Endothelial cell of umbilical vein (primary cell): ENCODE measurements at regions not wholly inside any gene's neighbourhood (a gene's known extent, or its start where the extent isn't known, plus 50 kb on each side); places are given as distances from the start of the nearest gene placed in this dataset.

ENCODE experiments used
- BruUV-seq: library from RNA; stranded (reverse); fragments of 400-500 nt; replicated peaks from 2 replicates; lab custom pipeline; 2021; lab: Mats Ljungman, UMichigan
- CTCF ChIA-PET: fragments of 300-600, 350-600 bp; sonication (Branson Sonifier 250); formaldehyde crosslinking; loops from one replicate; lab custom pipeline; 2021; ENCODE audit warnings: antibody characterized with exemption, inconsistent platforms; lab: Charles Lee
- POLR2A ChIA-PET: fragments of 300-600, 350-600 bp; sonication (Branson Sonifier 250); formaldehyde crosslinking; loops from one replicate; lab custom pipeline; 2021; ENCODE audit warnings: antibody characterized with exemption, inconsistent platforms; lab: Charles Lee
- DNase-seq: peaks from one replicate; pipeline ENCODE4 v3.0.0-alpha.2; 2011; ENCODE audit warnings: low read depth, low spot score
- FAIRE-seq: peaks from 2 replicates; lab custom pipeline; 2011; peaks lifted over from hg19 to GRCh38; lab: Jason Lieb, UNC
- H2AFZ ChIP-seq: 2 replicates; pipeline ENCODE4 v1.6.0; 2012; ENCODE audit warnings: low read depth, low read length, control low read depth, inconsistent platforms
- H3K27ac ChIP-seq: 2 replicates; pipeline ENCODE4 v1.5.1; 2011; ENCODE audit warnings: low read depth, mild to moderate bottlenecking, control low read depth, low read length, moderate library complexity; ENCODE audit not compliant: insufficient read depth
- H3K27me3 ChIP-seq, 2 experiments: 2 replicates each; pipeline versions ENCODE4 v1.6.0 to v1.6.1; 2011; ENCODE audit warnings: low read length in 2 of 2, mixed read lengths in 1 of 2; ENCODE audit not compliant: control insufficient read depth in 2 of 2, insufficient read depth in 2 of 2
- H3K36me3 ChIP-seq, 2 experiments: 2 replicates in 1 of 2; 3 replicates in 1 of 2; pipeline ENCODE4 v1.5.1; 2011; ENCODE audit warnings: low read length in 2 of 2, mild to moderate bottlenecking in 1 of 2, moderate library complexity in 1 of 2; ENCODE audit not compliant: control insufficient read depth in 2 of 2, insufficient read depth in 2 of 2; ENCODE audit errors: extremely low read depth in 1 of 2
- H3K4me1 ChIP-seq: 3 replicates; pipeline ENCODE4 v1.5.1; 2011; ENCODE audit warnings: mild to moderate bottlenecking, low read length; ENCODE audit not compliant: control insufficient read depth, insufficient read depth; ENCODE audit errors: extremely low read depth
- H3K4me2 ChIP-seq: 2 replicates; pipeline ENCODE4 v1.6.1; 2011; ENCODE audit warnings: low read length, control low read depth, mixed read lengths; ENCODE audit not compliant: insufficient read depth
- H3K4me3 ChIP-seq, 3 experiments: fragments of 200-600 bp in 1 of 3; sonication (generic), shearing (Covaris generic) in 1 of 3; replicated peaks in 1 of 3; 2 replicates each; pipeline ENCODE4 v1.5.1; 2011 to 2016; ENCODE audit warnings: control low read depth in 3 of 3, low read length in 3 of 3, mild to moderate bottlenecking in 2 of 3, inconsistent platforms in 1 of 3, low read depth in 1 of 3, moderate library complexity in 1 of 3; ENCODE audit not compliant: insufficient read depth in 1 of 3
- H3K79me2 ChIP-seq: 2 replicates; pipeline ENCODE4 v1.6.0; 2012; ENCODE audit warnings: low read length, inconsistent platforms; ENCODE audit not compliant: control insufficient read depth, insufficient read depth
- H3K9ac ChIP-seq: replicated peaks from 2 replicates; pipeline ENCODE3; 2011; ENCODE audit warnings: low read length, control low read depth; ENCODE audit not compliant: insufficient read depth; ENCODE audit errors: extremely low read depth
- H3K9me1 ChIP-seq: replicated peaks from 3 replicates; pipeline ENCODE4 v1.6.0; 2011; ENCODE audit warnings: mild to moderate bottlenecking, low read length; ENCODE audit not compliant: control insufficient read depth, insufficient read depth; ENCODE audit errors: extremely low read depth
- H3K9me3 ChIP-seq: replicated peaks from 2 replicates; pipeline ENCODE4 v1.5.1; 2012; ENCODE audit warnings: low read length, inconsistent platforms; ENCODE audit not compliant: control insufficient read depth, insufficient read depth
- H4K20me1 ChIP-seq: replicated peaks from 2 replicates; pipeline ENCODE3; 2011; ENCODE audit warnings: mild to moderate bottlenecking, low read length; ENCODE audit not compliant: control insufficient read depth, insufficient read depth; ENCODE audit errors: extremely low read depth
- EZH2 ChIP-seq: IDR thresholded peaks from 2 replicates; pipeline ENCODE4 v1.6.1; 2012; ENCODE audit warnings: borderline replicate concordance, low read depth, mild to moderate bottlenecking, moderate library complexity, low read length, inconsistent platforms; ENCODE audit not compliant: severe bottlenecking
- FOS ChIP-seq: IDR thresholded peaks from 2 replicates; pipeline ENCODE4 v1.6.1; 2011; ENCODE audit warnings: mild to moderate bottlenecking, low read length, moderate library complexity, borderline replicate concordance; ENCODE audit not compliant: insufficient read depth
- GATA2 ChIP-seq: IDR thresholded peaks from 2 replicates; pipeline ENCODE4 v1.7.0; 2011; ENCODE audit warnings: low read depth, mild to moderate bottlenecking, moderate library complexity, mixed read lengths, low read length; ENCODE audit not compliant: insufficient read length, insufficient read depth
- JUN ChIP-seq: IDR thresholded peaks from 2 replicates; pipeline ENCODE4 v1.6.1; 2011; ENCODE audit warnings: borderline replicate concordance, low read depth; ENCODE audit not compliant: insufficient read length, insufficient read depth
- MAX ChIP-seq: IDR thresholded peaks from 2 replicates; pipeline ENCODE4 v1.6.1; 2011; ENCODE audit not compliant: insufficient read depth, insufficient read length
- MYC ChIP-seq: IDR thresholded peaks from one replicate; pipeline ENCODE4 v1.6.1; 2011; ENCODE audit warnings: mild to moderate bottlenecking, low read depth, low read length
- POLR2A ChIP-seq: IDR thresholded peaks from 2 replicates; pipeline ENCODE4 v1.6.1; 2012; ENCODE audit warnings: low read depth, mild to moderate bottlenecking, control low read depth, low read length
- POLR2AphosphoS5 ChIP-seq: IDR thresholded peaks from 2 replicates; pipeline ENCODE4 v1.6.1; 2012; ENCODE audit warnings: low read depth, mild to moderate bottlenecking, control low read depth, low read length, moderate library complexity; ENCODE audit not compliant: insufficient read depth
- dilution Hi-C: fragments of 300-500 bp; cut with MboI; formaldehyde crosslinking; loops from one replicate; pipeline ENCODE4 v1.15.0; 2019; ENCODE audit warnings: low sequenced_read_pairs; ENCODE audit not compliant: extremely low pct_ligation_motif_present
- intact Hi-C: fragments of 100-400 bp; cut with micrococcal nuclease; formaldehyde crosslinking; loops from one replicate; pipeline ENCODE4 v1.10.0; 2022
- TF ChIP-seq, protein P1 (sequence below), 2 donors: IDR thresholded peaks; 1 replicate in 1 of 2; 2 replicates in 1 of 2; pipeline ENCODE4 v1.5.1; 2011; ENCODE audit warnings: low read length in 2 of 2, mild to moderate bottlenecking in 2 of 2, moderate library complexity in 2 of 2, control low read depth in 1 of 2, inconsistent platforms in 1 of 2, low read depth in 1 of 2; ENCODE audit not compliant: insufficient read depth in 1 of 2; ENCODE audit errors: extremely low read depth in 1 of 2

DNA sequence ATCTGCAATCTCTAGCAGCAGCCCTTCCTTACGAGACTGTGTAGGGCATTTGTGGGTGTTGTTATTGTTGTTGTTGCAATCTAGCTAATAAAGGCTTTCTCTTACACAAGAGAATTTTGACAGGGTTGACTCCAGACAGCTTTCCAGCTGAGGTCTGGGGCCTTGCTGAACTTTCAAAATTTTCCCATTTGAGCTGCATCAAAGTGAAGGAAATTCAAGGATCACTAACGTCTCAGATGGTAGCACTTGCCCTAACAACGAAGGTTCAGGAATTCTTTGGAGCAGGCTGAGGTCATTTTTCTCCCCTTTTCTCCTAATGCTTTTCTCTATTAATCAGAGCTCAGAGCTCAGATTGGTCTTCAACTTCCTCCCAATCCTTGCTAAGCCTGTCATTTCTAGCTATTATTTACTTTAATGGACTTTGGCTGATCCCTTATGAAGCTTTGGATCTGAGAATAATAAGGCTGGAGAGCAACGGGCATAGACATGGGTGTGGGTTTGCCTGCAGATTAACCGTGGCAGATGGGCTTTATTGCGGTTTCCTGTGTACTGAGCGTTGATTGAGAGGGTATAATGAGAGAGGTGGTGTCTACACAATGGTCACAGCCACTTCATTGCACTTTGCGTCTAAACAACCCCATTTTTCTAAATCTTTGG lies 614.0 kb upstream of the AGTR1 start:
- Histone ChIP-seq H3K9me3 (no peaks in the 10 kb centered on the region), H3K9ac (no peak overlapping the region), H3K27ac (no peak overlapping the region), H3K4me1 (no peaks in the 10 kb centered on the region), H3K4me3 (no peak overlapping the region), H3K27me3 (no peaks in the 10 kb centered on the region), H2AFZ (no peak overlapping the region), H3K4me2 (no peak overlapping the region), H3K79me2 (no peaks in the 10 kb centered on the region), H3K36me3 (no peaks in the 10 kb centered on the region), H3K9me1 (no peaks in the 10 kb centered on the region), H4K20me1 (no peaks in the 10 kb centered on the region)
- TF ChIP-seq MYC (no peak), MAX (no peak), GATA2 (no peak), EZH2 (no peak), FOS (no peak), JUN (no peak), POLR2A (no peak), POLR2AphosphoS5 (no peak)
- TF ChIP-seq, protein P1, sequence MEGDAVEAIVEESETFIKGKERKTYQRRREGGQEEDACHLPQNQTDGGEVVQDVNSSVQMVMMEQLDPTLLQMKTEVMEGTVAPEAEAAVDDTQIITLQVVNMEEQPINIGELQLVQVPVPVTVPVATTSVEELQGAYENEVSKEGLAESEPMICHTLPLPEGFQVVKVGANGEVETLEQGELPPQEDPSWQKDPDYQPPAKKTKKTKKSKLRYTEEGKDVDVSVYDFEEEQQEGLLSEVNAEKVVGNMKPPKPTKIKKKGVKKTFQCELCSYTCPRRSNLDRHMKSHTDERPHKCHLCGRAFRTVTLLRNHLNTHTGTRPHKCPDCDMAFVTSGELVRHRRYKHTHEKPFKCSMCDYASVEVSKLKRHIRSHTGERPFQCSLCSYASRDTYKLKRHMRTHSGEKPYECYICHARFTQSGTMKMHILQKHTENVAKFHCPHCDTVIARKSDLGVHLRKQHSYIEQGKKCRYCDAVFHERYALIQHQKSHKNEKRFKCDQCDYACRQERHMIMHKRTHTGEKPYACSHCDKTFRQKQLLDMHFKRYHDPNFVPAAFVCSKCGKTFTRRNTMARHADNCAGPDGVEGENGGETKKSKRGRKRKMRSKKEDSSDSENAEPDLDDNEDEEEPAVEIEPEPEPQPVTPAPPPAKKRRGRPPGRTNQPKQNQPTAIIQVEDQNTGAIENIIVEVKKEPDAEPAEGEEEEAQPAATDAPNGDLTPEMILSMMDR (IDR thresholded peaks at IDR 0.05; ENCODE audit: extremely low read depth in 1 of 2, insufficient read depth in 1 of 2, low read depth in 1 of 2, low read length in 2 of 2): no peak
- ChIA-PET POLR2A (no interaction called here), CTCF (interaction anchor here (0.9 to 1.9 kb wide), 5 partner anchors 11 to 963 kb away, joined by 3 to 5 read pairs (median 3); no protein-coding TSS in a partner anchor)
- dilution Hi-C loops: no loop called here
- DNase-seq (no peak), FAIRE-seq (no peak)
- intact Hi-C loops: no loop called here
- no TSS peak for BruUV-seq
